Activated CD8-positive, alpha-beta memory T cell treated with anti-CD3 and anti-CD28 coated beads, Interleukin-2, amount 50 U/mL, for 1 hour (primary cell): ENCODE measurements at regions not wholly inside any gene's neighbourhood (a gene's known extent, or its start where the extent isn't known, plus 50 kb on each side); places are given as distances from the start of the nearest gene placed in this dataset.
"Not testable (repeated sequence)": the region's sequence is repeated elsewhere in the genome, so short reads cannot be mapped to it uniquely, and the experiment has no call there.

Source experiments
- DNase-seq: peaks from one replicate; pipeline ENCODE4 v3.0.0-alpha.2; 2020; ENCODE audit errors: extremely low read depth

- DNase-seq = no peak
Measured at GRCh38 chr3:71968544-71968943, 183.6 kb upstream of the PROK2 start.

GRCh38 chr3:71966185-71966584 lies 181.2 kb upstream of the PROK2 start:
- no peak for DNase-seq

GRCh38 chr3:71964170-71964569 lies 179.2 kb upstream of the PROK2 start:
- DNase-seq = no peak

GRCh38 chr3:71962561-71963240 lies 177.8 kb upstream of the PROK2 start:
- DNase-seq = no peak

GRCh38 chr3:71961891-71962290 lies 176.9 kb upstream of the PROK2 start:
- DNase-seq = no peak

GRCh38 chr3:71961378-71961777 lies 176.4 kb upstream of the PROK2 start:
- no peak for DNase-seq

GRCh38 chr3:71958533-71958932 lies 173.6 kb upstream of the PROK2 start:
- no peak for DNase-seq

GRCh38 chr3:71956716-71957115 lies 171.8 kb upstream of the PROK2 start:
- no peak for DNase-seq

- no peak for DNase-seq
Measured at GRCh38 chr3:71956069-71956340, 171.1 kb upstream of the PROK2 start.

- DNase-seq = no peak
Measured at GRCh38 chr3:71955240-71956068, 170.5 kb upstream of the PROK2 start.

GRCh38 chr3:71951842-71952241 lies 166.9 kb upstream of the PROK2 start:
- DNase-seq = no peak

- DNase-seq = no peak
Measured at GRCh38 chr3:71951361-71951760, 166.4 kb upstream of the PROK2 start.

- DNase-seq = no peak
Measured at GRCh38 chr3:71949442-71949841, 164.5 kb upstream of the PROK2 start.

- DNase-seq = no peak
Measured at GRCh38 chr3:71944482-71945065, 159.6 kb upstream of the PROK2 start.

- no peak for DNase-seq
Measured at GRCh38 chr3:71942432-71943187, 157.7 kb upstream of the PROK2 start.

GRCh38 chr3:71940486-71940885 lies 155.5 kb upstream of the PROK2 start:
- no peak for DNase-seq

- DNase-seq = not testable (repeated sequence)
Measured at GRCh38 chr3:71938081-71938480, 153.1 kb upstream of the PROK2 start.

- DNase-seq = no peak
Measured at GRCh38 chr3:71936681-71937080, 151.7 kb upstream of the PROK2 start.

- DNase-seq = no peak
Measured at GRCh38 chr3:71934520-71935270, 149.7 kb upstream of the PROK2 start.

- DNase-seq = no peak
Measured at GRCh38 chr3:71931922-71932321, 147.0 kb upstream of the PROK2 start.

- no peak for DNase-seq
Measured at GRCh38 chr3:71930056-71930991, 145.4 kb upstream of the PROK2 start.
